Immature natural killer cell (primary cell): ENCODE measurements at regions not wholly inside any gene's neighbourhood (a gene's known extent, or its start where the extent isn't known, plus 50 kb on each side); places are given as distances from the start of the nearest gene placed in this dataset.

Source experiments
- DNase-seq, 3 donors: peaks; one replicate each; pipeline ENCODE4 v3.0.0; 2022; ENCODE audit warnings: mixed read lengths in 1 of 3
- H3K27ac Mint-ChIP-seq, 6 donors: one replicate each; pipeline ENCODE4 v1.8.0; 2020; ENCODE audit warnings: mixed read lengths in 6 of 6, mild to moderate bottlenecking in 5 of 6, inconsistent platforms in 4 of 6, moderate library complexity in 3 of 6
- H3K27me3 Mint-ChIP-seq, 3 donors: one replicate each; pipeline ENCODE4 v1.8.0; 2020 to 2021; ENCODE audit warnings: low read depth in 3 of 3, mild to moderate bottlenecking in 3 of 3, mixed read lengths in 3 of 3, moderate library complexity in 3 of 3, inconsistent platforms in 1 of 3
- H3K36me3 Mint-ChIP-seq, 3 donors: one replicate each; pipeline ENCODE4 v1.8.0; 2020; ENCODE audit warnings: mixed read lengths in 3 of 3, inconsistent platforms in 2 of 3, mild to moderate bottlenecking in 2 of 3
- H3K4me1 Mint-ChIP-seq, 2 donors: one replicate each; pipeline ENCODE4 v1.8.0; 2020; ENCODE audit warnings: inconsistent platforms in 2 of 2, mild to moderate bottlenecking in 2 of 2, mixed read lengths in 2 of 2, moderate library complexity in 1 of 2
- H3K4me3 Mint-ChIP-seq, 5 donors: one replicate each; pipeline ENCODE4 v1.8.0; 2020; ENCODE audit warnings: mild to moderate bottlenecking in 5 of 5, mixed read lengths in 5 of 5, inconsistent platforms in 3 of 5, moderate library complexity in 3 of 5
- H3K9me3 Mint-ChIP-seq, 6 donors: one replicate each; pipeline ENCODE4 v1.8.0; 2020; ENCODE audit warnings: mild to moderate bottlenecking in 6 of 6, mixed read lengths in 6 of 6, inconsistent platforms in 4 of 6, moderate library complexity in 3 of 6

- H3K36me3 Mint-ChIP-seq, result no peaks in the 10 kb centered on the region
- peaks cover 0 to 6% (median 3%) of the 10 kb centered on the region in 6 donors for H3K9me3 Mint-ChIP-seq
- peaks cover 0 to 12% (median 4%) of the 10 kb centered on the region in 3 donors for H3K27me3 Mint-ChIP-seq
- no peak overlapping the region for H3K4me3 Mint-ChIP-seq
- no peaks in the 10 kb centered on the region for H3K4me1 Mint-ChIP-seq
- no peak for DNase-seq
- no peak overlapping the region for H3K27ac Mint-ChIP-seq
Measured at GRCh38 chr16:82317411-82318167, 147.6 kb upstream of the MPHOSPH6 start.

- H3K36me3 Mint-ChIP-seq, result no peaks in the 10 kb centered on the region
- peaks cover 0 to 5% (median 3%) of the 10 kb centered on the region in 3 donors for H3K27me3 Mint-ChIP-seq
- peaks cover 0 to 4% (median under 1%) of the 10 kb centered on the region in 6 donors for H3K9me3 Mint-ChIP-seq
- DNase-seq, result no peak
- H3K27ac Mint-ChIP-seq, result no peak overlapping the region
- no peak overlapping the region for H3K4me3 Mint-ChIP-seq
- H3K4me1 Mint-ChIP-seq, result no peaks in the 10 kb centered on the region
Measured at GRCh38 chr16:82313754-82314153, 143.7 kb upstream of the MPHOSPH6 start.

- no peaks in the 10 kb centered on the region for H3K4me1 Mint-ChIP-seq
- H3K4me3 Mint-ChIP-seq, result no peak overlapping the region
- peak overlapping the region in 2 of 6 donors; percentile 31 to 72 for H3K27ac Mint-ChIP-seq
- peaks cover 0 to 3% (median 0%) of the 10 kb centered on the region in 3 donors for H3K27me3 Mint-ChIP-seq
- H3K36me3 Mint-ChIP-seq, result no peaks in the 10 kb centered on the region
- peaks cover 0 to 4% (median under 1%) of the 10 kb centered on the region in 6 donors for H3K9me3 Mint-ChIP-seq
- DNase-seq, result peak in 2 of 3 donors; percentile 3 to 13
Measured at GRCh38 chr16:82311528-82311927, 141.5 kb upstream of the MPHOSPH6 start.

- Mint-ChIP-seq H3K27ac (no peak overlapping the region), H3K36me3 (no peaks in the 10 kb centered on the region), H3K9me3 (no peaks in the 10 kb centered on the region), H3K4me1 (no peaks in the 10 kb centered on the region), H3K27me3 (peaks cover 0 to 10% (median 4%) of the 10 kb centered on the region in 3 donors), H3K4me3 (no peak overlapping the region)
- DNase-seq, result no peak
Measured at GRCh38 chr16:82302042-82302727, 132.2 kb upstream of the MPHOSPH6 start.

GRCh38 chr16:82301146-82301755 is 131.2 kb upstream of the MPHOSPH6 start:
- no peak overlapping the region for H3K4me3 Mint-ChIP-seq
- no peaks in the 10 kb centered on the region for H3K9me3 Mint-ChIP-seq
- no peaks in the 10 kb centered on the region for H3K4me1 Mint-ChIP-seq
- no peaks in the 10 kb centered on the region for H3K36me3 Mint-ChIP-seq
- peaks cover 0 to 10% (median 4%) of the 10 kb centered on the region in 3 donors for H3K27me3 Mint-ChIP-seq
- no peak for DNase-seq
- H3K27ac Mint-ChIP-seq, result no peak overlapping the region

- H3K27ac Mint-ChIP-seq, result no peak overlapping the region
- H3K4me3 Mint-ChIP-seq, result no peak overlapping the region
- DNase-seq, result no peak
- no peaks in the 10 kb centered on the region for H3K9me3 Mint-ChIP-seq
- H3K4me1 Mint-ChIP-seq, result no peaks in the 10 kb centered on the region
- peaks cover 0 to 9% (median 4%) of the 10 kb centered on the region in 3 donors for H3K27me3 Mint-ChIP-seq
- no peaks in the 10 kb centered on the region for H3K36me3 Mint-ChIP-seq
Measured at GRCh38 chr16:82300374-82300951, 130.4 kb upstream of the MPHOSPH6 start.

GRCh38 chr16:82298472-82298871 is 128.4 kb upstream of the MPHOSPH6 start:
- Mint-ChIP-seq H3K4me1 (no peaks in the 10 kb centered on the region), H3K4me3 (no peak overlapping the region), H3K9me3 (no peaks in the 10 kb centered on the region), H3K27me3 (peaks cover 0 to 4% (median 2%) of the 10 kb centered on the region in 3 donors), H3K27ac (no peak overlapping the region), H3K36me3 (no peaks in the 10 kb centered on the region)
- no peak for DNase-seq

- DNase-seq, result no peak
- H3K36me3 Mint-ChIP-seq, result no peaks in the 10 kb centered on the region
- no peak overlapping the region for H3K4me3 Mint-ChIP-seq
- H3K27ac Mint-ChIP-seq, result no peak overlapping the region
- peaks cover 1 to 4% (median 2%) of the 10 kb centered on the region in 3 donors for H3K27me3 Mint-ChIP-seq
- no peaks in the 10 kb centered on the region for H3K9me3 Mint-ChIP-seq
- H3K4me1 Mint-ChIP-seq, result no peaks in the 10 kb centered on the region
Measured at GRCh38 chr16:82295290-82296201, 125.5 kb upstream of the MPHOSPH6 start.

DNA sequence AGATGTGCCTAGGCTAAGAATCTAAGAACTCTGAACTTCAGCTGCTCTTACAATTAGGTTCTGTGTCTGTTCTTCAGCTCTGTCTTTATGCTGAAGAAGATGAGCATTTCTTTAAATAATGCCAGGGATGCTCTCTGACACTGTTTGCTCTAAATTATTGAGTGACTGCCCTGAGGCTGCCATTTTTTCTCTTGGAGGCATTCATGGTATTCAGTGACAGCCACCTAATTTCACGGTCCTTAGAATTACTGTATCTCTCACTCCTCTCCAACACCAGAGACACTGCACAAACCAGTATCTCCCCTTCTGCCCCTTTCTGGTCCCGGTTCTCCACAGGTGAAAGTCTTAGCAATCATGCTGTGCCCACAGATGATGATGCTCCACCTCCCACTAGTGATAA is 123.6 kb upstream of the MPHOSPH6 start:
- Mint-ChIP-seq H3K27me3 (peaks cover 1 to 4% (median 2%) of the 10 kb centered on the region in 3 donors), H3K4me1 (no peaks in the 10 kb centered on the region), H3K27ac (no peak overlapping the region), H3K9me3 (no peaks in the 10 kb centered on the region), H3K4me3 (no peak overlapping the region), H3K36me3 (no peaks in the 10 kb centered on the region)
- no peak for DNase-seq

- H3K27me3 Mint-ChIP-seq, result peaks cover 4 to 7% (median 7%) of the 10 kb centered on the region in 3 donors
- no peaks in the 10 kb centered on the region for H3K9me3 Mint-ChIP-seq
- no peak overlapping the region for H3K27ac Mint-ChIP-seq
- no peak overlapping the region for H3K4me3 Mint-ChIP-seq
- no peaks in the 10 kb centered on the region for H3K36me3 Mint-ChIP-seq
- no peaks in the 10 kb centered on the region for H3K4me1 Mint-ChIP-seq
- DNase-seq, result no peak
Measured at GRCh38 chr16:82287937-82288336, 117.9 kb upstream of the MPHOSPH6 start.

DNA sequence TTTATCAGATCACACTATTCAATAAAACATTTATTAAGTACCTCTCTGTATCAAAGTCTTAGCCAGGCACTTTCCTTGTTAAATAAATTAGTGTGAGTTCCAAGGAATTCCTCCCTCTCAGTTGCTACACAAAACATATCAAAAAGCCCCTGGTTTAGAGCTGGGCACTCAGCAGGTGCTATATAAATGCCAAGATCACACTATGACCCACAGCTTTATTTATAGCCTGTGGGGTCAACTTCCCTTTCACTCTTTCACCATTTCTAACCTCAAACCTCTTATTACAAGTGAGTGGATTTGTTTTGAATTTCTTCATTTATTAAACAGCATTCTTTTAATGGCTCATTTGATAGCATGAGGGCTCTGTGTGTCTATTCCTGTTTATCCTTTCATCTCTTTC is 112.6 kb upstream of the MPHOSPH6 start:
- peaks cover 4 to 8% (median 7%) of the 10 kb centered on the region in 3 donors for H3K27me3 Mint-ChIP-seq
- no peak overlapping the region for H3K27ac Mint-ChIP-seq
- H3K4me3 Mint-ChIP-seq, result no peak overlapping the region
- no peaks in the 10 kb centered on the region for H3K4me1 Mint-ChIP-seq
- no peak for DNase-seq
- H3K36me3 Mint-ChIP-seq, result no peaks in the 10 kb centered on the region
- peaks cover 0 to 4% (median 0%) of the 10 kb centered on the region in 6 donors for H3K9me3 Mint-ChIP-seq

DNA sequence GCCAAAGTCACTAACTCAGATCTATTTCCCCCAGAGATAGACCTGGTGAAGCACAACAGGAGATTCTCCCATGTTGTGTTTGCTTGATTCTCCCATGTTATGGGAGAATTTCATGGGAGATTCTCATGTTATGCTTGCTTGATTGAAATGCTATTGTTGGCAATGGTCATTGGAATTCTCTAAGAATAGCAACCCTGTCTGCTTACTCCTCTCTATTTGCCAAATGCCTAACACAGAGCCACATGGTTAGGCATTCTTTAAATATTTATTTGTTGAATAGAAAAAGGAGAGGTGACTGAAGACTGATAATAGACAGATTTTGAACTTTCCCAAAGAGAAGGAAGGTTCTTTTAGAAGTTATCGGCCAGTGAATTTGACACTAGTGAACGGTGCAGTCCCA is 111.5 kb upstream of the MPHOSPH6 start:
- no peak for DNase-seq
- H3K27me3 Mint-ChIP-seq, result peaks cover 2 to 10% (median 7%) of the 10 kb centered on the region in 3 donors

GRCh38 chr16:82280867-82281266 is 110.8 kb upstream of the MPHOSPH6 start:
- peaks cover 0 to 4% (median 0%) of the 10 kb centered on the region in 6 donors for H3K9me3 Mint-ChIP-seq
- no peak for DNase-seq
- no peaks in the 10 kb centered on the region for H3K36me3 Mint-ChIP-seq
- peaks cover 2 to 10% (median 2%) of the 10 kb centered on the region in 3 donors for H3K27me3 Mint-ChIP-seq
- no peak overlapping the region for H3K27ac Mint-ChIP-seq
- no peaks in the 10 kb centered on the region for H3K4me1 Mint-ChIP-seq
- no peak overlapping the region for H3K4me3 Mint-ChIP-seq

More for the DNA sequence above, 111.5 kb upstream of the MPHOSPH6 start:
- Mint-ChIP-seq H3K27ac (no peak overlapping the region), H3K4me1 (no peaks in the 10 kb centered on the region), H3K9me3 (peaks cover 0 to 4% (median 0%) of the 10 kb centered on the region in 6 donors), H3K4me3 (no peak overlapping the region), H3K36me3 (no peaks in the 10 kb centered on the region)
